ENCODE measurements at regions not wholly inside any gene's neighbourhood (a gene's known extent, or its start where the extent isn't known, plus 50 kb on each side); places are given as distances from the start of the nearest gene placed in this dataset.

DNA sequence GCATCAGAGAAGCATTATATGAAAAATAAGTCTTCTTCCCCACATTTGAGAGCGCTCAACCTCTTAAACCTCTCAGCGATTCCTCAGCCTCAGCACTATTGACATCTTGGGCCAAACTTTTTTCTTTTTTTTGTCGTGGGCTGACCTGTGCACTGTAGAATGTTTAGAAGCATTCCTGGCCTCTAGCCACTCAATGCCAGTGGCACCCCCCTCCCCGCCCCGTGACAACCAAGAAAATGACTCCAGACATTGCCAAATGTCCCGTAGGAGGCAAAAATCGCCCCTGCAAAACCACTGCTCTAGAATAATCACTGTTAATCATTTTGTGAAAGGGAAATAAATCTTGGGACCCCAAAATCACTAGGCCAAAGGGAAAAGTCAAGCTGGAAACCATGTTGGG lies 129.1 kb upstream of the BOD1 start:
- TF ChIP-seq, protein P1, sequence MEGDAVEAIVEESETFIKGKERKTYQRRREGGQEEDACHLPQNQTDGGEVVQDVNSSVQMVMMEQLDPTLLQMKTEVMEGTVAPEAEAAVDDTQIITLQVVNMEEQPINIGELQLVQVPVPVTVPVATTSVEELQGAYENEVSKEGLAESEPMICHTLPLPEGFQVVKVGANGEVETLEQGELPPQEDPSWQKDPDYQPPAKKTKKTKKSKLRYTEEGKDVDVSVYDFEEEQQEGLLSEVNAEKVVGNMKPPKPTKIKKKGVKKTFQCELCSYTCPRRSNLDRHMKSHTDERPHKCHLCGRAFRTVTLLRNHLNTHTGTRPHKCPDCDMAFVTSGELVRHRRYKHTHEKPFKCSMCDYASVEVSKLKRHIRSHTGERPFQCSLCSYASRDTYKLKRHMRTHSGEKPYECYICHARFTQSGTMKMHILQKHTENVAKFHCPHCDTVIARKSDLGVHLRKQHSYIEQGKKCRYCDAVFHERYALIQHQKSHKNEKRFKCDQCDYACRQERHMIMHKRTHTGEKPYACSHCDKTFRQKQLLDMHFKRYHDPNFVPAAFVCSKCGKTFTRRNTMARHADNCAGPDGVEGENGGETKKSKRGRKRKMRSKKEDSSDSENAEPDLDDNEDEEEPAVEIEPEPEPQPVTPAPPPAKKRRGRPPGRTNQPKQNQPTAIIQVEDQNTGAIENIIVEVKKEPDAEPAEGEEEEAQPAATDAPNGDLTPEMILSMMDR (IDR thresholded peaks at IDR 0.05), result no peak
- Histone ChIP-seq H3K27ac (no peak overlapping the region), H3K4me3 (no peak overlapping the region)
- DNase-seq (ENCODE audit: low spot score), result no peak

GRCh38 chr5:173746047-173746646 lies 129.7 kb upstream of the BOD1 start:
- no peak for DNase-seq (ENCODE audit: low spot score)
- Histone ChIP-seq H3K4me3 (no peak overlapping the region), H3K27ac (no peak overlapping the region)
- TF ChIP-seq, protein P1 (IDR thresholded peaks at IDR 0.05), result no peak

DNA sequence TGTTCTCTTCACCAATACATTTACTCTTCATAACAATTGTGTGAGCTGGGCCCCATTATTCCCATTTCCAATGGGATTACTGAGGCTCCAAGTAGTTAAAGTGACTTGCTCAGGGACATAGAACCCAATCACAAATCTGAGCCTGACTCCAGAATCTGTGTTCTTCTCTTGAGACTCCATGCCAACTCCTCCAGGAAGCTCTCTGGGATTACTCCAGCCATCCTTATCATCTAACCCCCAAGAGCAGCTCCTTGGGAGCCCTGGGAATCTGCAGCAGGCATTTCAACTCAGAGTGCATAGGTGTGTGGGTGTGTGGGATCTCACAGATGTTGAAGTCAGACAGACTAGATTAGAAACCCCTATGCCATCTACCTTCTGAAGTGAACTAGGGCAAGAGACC lies 131.4 kb upstream of the BOD1 start:
- TF ChIP-seq, protein P1 (IDR thresholded peaks at IDR 0.05), result no peak
- Histone ChIP-seq H3K27ac (no peak overlapping the region), H3K4me3 (no peak overlapping the region)
- DNase-seq (ENCODE audit: low spot score), result no peak

GRCh38 chr5:173750538-173751265 lies 134.3 kb upstream of the BOD1 start:
- Histone ChIP-seq H3K4me3 (no peak overlapping the region), H3K27ac (no peak overlapping the region)
- TF ChIP-seq, protein P1 (IDR thresholded peaks at IDR 0.05), result no peak
- no peak for DNase-seq (ENCODE audit: low spot score)

DNA sequence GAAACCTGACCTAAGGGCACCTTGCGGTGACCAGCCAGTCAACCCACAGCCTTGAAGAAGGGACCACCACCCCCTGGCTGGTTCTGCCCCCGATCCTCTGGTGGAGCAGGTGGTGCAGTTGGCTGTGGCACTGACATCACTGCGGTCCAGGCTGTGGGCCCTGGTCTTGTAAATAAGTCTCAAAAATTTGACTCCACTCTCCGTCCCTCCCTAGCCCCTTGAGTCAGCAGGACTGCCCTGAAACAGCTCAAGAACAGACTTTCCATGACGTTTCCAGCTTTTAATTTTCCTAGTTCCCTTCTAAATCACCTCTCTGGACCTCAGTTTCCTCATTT lies 134.8 kb upstream of the BOD1 start:
- Histone ChIP-seq H3K27ac (no peak overlapping the region), H3K4me3 (no peak overlapping the region)
- DNase-seq (ENCODE audit: low spot score), result no peak
- TF ChIP-seq, protein P1 (IDR thresholded peaks at IDR 0.05), result no peak

DNA sequence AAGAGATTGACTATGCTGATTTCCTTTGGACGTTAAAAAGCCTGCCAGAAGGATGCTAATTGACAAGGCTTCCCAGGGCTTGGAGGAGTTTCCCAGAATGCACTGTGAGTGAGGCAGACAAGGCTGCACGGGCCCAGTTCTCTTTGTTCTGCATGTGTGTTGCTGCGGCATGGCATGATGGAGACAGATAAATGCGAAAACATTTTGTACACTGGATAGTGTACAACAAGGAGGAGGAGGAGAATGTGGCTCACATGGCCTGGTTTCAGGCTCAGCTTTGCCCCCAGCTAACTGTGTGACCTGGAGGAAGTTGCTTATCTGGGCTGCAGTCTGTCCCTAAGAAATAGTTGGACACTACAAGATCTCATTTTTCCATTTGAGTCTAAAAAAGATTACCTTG lies 135.5 kb upstream of the CPEB4 start:
- Histone ChIP-seq H3K4me3 (no peak overlapping the region), H3K27ac (no peak overlapping the region)
- DNase-seq (ENCODE audit: low spot score), result no peak
- TF ChIP-seq, protein P1 (IDR thresholded peaks at IDR 0.05), result no peak
